ENCODE measurements at regions not wholly inside any gene's neighbourhood (a gene's known extent, or its start where the extent isn't known, plus 50 kb on each side); places are given as distances from the start of the nearest gene placed in this dataset.
"Not testable (repeated sequence)": the region's sequence is repeated elsewhere in the genome, so short reads cannot be mapped to it uniquely, and the experiment has no call there.

DNA sequence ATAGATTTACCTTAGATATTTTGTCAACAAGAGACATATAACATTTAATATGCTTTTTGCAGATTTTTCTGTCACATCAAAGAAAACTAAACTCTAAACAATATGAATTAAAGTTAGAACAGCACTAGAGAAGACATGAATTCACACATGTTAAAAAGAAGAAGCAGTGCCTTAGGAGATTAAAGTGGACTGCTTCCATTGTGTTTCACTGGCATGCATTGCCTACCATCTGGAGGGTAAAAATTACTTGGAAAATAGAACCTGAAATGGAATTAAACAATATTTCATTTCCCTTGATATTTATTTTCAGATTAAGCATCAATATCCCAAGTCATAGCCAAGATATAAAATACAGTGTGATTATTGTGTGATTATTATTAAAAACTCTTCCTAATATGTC is 319.4 kb upstream of the CDH18 start:
- ATAC-seq (ENCODE audit: low FRiP score): no peak
- DNase-seq (ENCODE audit: low spot score): no peak
- TF ChIP-seq, protein P1, sequence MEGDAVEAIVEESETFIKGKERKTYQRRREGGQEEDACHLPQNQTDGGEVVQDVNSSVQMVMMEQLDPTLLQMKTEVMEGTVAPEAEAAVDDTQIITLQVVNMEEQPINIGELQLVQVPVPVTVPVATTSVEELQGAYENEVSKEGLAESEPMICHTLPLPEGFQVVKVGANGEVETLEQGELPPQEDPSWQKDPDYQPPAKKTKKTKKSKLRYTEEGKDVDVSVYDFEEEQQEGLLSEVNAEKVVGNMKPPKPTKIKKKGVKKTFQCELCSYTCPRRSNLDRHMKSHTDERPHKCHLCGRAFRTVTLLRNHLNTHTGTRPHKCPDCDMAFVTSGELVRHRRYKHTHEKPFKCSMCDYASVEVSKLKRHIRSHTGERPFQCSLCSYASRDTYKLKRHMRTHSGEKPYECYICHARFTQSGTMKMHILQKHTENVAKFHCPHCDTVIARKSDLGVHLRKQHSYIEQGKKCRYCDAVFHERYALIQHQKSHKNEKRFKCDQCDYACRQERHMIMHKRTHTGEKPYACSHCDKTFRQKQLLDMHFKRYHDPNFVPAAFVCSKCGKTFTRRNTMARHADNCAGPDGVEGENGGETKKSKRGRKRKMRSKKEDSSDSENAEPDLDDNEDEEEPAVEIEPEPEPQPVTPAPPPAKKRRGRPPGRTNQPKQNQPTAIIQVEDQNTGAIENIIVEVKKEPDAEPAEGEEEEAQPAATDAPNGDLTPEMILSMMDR (IDR thresholded peaks at IDR 0.05): no peak

DNA sequence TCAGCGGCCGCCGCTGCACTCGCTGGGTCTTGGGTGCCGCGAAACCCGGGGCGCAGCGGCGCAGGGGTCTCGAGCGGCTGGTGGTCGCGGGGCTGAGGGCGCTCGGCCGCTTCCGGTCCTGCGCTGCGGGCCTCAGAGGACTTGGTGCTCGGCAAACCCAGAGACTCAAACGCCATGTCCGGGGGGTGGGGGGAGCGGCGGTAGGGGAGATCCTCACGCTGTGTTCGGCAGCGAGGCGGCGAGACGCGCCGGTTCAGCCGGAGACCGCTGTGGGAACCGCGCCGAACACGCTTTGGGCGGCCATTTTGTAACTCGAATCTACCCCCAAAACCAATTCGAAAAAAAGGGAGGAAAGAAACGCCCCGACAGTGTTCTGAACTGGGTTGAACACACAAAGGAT is 317.5 kb upstream of the CDH18 start:
- ATAC-seq (ENCODE audit: low FRiP score) (no peak), DNase-seq (ENCODE audit: low spot score) (no peak)
- TF ChIP-seq, protein P1 (IDR thresholded peaks at IDR 0.05): no peak

DNA sequence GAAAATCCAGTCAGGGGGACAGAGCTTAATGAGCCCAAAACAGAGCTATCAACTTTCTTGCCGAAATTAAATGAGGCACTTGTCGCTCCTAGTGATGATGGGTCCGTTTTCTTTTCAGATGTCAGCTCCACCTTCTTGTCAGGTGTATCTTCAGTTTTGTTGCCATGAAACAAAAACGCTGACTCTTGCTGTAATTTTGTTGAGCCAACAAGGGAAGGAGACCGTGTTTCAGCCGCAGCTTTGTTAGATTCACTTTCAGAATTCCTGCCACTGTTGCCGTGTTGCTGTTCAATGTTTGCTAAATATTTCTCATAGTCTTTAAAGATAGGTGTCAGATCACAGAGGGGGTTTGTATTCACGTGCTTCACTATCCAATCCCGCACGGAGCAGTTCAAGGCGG is 316.6 kb upstream of the CDH18 start:
- ATAC-seq (ENCODE audit: low FRiP score); DNase-seq (ENCODE audit: low spot score): not testable (repeated sequence)

DNA sequence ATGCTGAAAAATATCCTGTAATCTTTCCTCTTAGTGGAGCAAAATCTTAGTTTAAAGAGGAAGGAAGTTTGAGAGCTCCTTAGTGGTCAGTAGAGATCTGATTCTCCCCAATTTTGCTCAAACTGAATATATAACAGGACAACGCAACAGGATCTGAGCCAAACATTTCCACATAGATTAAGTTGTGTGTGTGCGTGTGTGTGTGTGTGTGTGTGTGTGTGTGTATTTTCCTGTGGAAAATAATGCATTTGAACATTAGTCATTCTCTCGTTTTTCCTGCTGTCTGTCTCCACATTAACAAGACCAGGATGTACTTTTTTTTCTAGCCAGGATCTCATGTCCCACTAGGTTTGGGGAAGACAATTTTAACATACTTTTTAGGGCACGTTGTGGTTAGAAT is 312.1 kb upstream of the CDH18 start:
- DNase-seq (ENCODE audit: low spot score): no peak
- TF ChIP-seq, protein P1 (IDR thresholded peaks at IDR 0.05): no peak
- ATAC-seq (ENCODE audit: low FRiP score): no peak

DNA sequence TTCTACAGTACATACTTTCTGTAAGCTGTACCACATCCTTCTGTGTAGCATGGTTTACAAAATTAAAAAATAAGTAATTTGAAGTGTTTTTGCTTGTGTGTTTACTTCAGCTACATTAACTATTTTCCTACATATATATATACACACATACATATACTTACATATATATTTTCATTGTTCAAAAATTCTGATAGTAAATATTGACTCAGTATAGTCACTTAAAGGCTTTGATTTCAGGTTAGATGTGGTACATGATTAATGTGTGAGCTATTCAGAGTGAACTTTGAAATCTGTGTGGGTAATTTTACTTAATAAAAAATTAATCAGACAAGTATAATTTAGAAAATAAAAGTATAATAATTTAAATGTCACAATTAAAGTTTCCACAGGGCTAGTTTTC is 306.7 kb upstream of the CDH18 start:
- DNase-seq (ENCODE audit: low spot score) (no peak), ATAC-seq (ENCODE audit: low FRiP score) (no peak)
- TF ChIP-seq, protein P1 (IDR thresholded peaks at IDR 0.05): no peak

DNA sequence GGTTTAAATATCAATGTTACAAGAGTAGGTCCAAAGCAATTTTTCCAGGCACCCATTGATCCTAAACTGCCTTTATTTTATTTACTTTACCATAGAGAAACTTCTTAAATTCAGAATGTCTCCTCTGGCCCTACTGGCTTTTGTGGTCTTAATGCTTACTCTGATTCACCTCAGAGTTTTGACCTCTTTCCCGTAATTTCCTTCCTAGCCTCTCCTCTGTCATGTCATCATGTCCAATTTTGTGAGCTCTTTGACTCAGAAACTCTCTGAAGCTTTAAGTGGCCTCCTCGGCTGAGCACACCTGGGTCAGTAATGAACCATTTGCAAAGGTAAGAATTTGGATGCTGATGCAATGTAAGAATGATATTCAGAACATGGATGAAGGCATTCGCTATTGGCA is 303.8 kb upstream of the CDH18 start:
- DNase-seq (ENCODE audit: low spot score) (no peak), ATAC-seq (ENCODE audit: low FRiP score) (no peak)
- TF ChIP-seq, protein P1 (IDR thresholded peaks at IDR 0.05): no peak

- TF ChIP-seq, protein P1 (IDR thresholded peaks at IDR 0.05): no peak
- ATAC-seq (ENCODE audit: low FRiP score) (no peak), DNase-seq (ENCODE audit: low spot score) (no peak)
These were observed 299.6 kb upstream of the CDH18 start for GRCh38 chr5:20287640-20288039.

GRCh38 chr5:20286512-20286911 is 298.5 kb upstream of the CDH18 start:
- DNase-seq (ENCODE audit: low spot score) (no peak), ATAC-seq (ENCODE audit: low FRiP score) (no peak)
- TF ChIP-seq, protein P1 (IDR thresholded peaks at IDR 0.05): no peak
